22Rv1 (cell line): ENCODE measurements at regions not wholly inside any gene's neighbourhood (a gene's known extent, or its start where the extent isn't known, plus 50 kb on each side); places are given as distances from the start of the nearest gene placed in this dataset.

Source experiments
- ZFX ChIP-seq: fragments of 450-650 bp; IDR thresholded peaks from 2 replicates; pipeline ENCODE4 v1.6.1; 2017; ENCODE audit warnings: antibody characterized with exemption, borderline replicate concordance
- TF ChIP-seq, protein P1 (sequence below): fragments of 450-650 bp; IDR thresholded peaks from 2 replicates; pipeline ENCODE4 v1.5.1; 2017; ENCODE audit warnings: mild to moderate bottlenecking

DNA sequence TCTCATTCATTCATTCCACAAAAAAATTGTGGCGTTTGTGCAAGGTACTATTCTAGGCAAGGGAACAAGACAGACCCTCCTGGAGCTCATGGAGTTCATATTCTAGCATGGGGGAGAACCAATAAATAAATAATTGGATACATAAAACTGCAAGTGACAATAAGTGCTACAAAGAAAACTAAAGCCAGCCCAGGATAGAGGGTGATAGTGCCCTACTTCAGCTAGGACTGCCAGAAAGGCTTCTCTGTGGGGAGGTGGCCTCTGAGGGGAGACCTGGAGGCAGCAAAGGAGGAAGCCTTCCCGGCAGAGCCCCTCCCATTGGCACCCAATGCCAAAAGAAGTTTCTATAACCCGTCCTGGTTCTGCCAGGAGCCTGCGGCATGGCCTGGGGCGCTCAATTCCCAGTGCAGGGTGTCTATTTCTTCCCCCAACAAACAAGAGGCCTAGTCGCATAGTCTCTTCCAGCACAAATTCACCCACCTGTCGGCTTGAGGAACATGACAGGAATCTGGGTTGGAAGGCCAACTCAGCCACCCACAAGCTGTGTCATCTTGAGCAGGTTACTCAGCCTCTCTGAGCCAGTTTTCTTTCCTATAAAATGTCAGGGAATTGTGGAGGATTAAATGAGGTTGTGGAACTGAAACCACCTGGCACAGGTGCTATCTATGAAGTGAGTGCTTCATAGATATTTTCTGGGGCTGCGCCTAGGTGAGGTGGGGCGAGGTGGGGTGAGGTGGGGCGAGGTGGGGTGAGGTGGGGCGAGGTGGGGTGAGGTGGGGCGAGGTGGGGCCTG, 94.3 kb downstream of the ZFP36L2 start:
- TF ChIP-seq, protein P1, sequence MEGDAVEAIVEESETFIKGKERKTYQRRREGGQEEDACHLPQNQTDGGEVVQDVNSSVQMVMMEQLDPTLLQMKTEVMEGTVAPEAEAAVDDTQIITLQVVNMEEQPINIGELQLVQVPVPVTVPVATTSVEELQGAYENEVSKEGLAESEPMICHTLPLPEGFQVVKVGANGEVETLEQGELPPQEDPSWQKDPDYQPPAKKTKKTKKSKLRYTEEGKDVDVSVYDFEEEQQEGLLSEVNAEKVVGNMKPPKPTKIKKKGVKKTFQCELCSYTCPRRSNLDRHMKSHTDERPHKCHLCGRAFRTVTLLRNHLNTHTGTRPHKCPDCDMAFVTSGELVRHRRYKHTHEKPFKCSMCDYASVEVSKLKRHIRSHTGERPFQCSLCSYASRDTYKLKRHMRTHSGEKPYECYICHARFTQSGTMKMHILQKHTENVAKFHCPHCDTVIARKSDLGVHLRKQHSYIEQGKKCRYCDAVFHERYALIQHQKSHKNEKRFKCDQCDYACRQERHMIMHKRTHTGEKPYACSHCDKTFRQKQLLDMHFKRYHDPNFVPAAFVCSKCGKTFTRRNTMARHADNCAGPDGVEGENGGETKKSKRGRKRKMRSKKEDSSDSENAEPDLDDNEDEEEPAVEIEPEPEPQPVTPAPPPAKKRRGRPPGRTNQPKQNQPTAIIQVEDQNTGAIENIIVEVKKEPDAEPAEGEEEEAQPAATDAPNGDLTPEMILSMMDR: no peak; the same call in 1 of the 2 replicates
- no peak for TF ChIP-seq ZFX
